ENCODE measurements at regions not wholly inside any gene's neighbourhood (a gene's known extent, or its start where the extent isn't known, plus 50 kb on each side); places are given as distances from the start of the nearest gene placed in this dataset.

DNA sequence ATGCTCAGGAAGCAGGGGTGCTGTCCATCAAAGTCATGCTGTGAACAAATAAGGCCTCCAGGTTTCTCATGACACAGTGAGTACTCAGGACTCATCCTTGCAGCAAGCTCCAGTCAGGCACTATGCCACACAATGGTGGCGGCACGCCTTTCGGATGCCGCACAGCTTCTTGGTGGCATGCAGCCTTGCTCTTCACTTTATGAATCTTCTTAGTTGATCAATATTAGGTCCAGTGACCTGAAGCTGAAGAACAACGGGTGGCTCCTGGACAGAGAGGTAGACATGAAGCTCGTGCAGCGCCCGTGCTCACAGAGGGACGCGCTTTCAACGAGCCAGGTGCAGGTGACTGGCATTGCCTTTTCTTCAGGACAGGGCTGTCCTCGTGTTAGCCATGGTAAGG lies 653.0 kb upstream of the MGMT start:
- TF ChIP-seq POLR2A (IDR thresholded peaks at IDR 0.05; ENCODE audit: low read depth, low read length) (no peak), SPI1 (IDR thresholded peaks at IDR 0.05; ENCODE audit: low read depth, low read length) (no peak), TAF1 (IDR thresholded peaks at IDR 0.05; ENCODE audit: low read depth, low read length) (no peak), POLR2AphosphoS5 (IDR thresholded peaks at IDR 0.05; ENCODE audit: low read depth, low read length) (no peak), PAX5 (IDR thresholded peaks at IDR 0.05; ENCODE audit: insufficient read depth, low read length, severe bottlenecking) (no peak)

Measured in GM12891 (cell line).